Muscle of leg (tissue), 3 donors: ENCODE measurements at regions not wholly inside any gene's neighbourhood (a gene's known extent, or its start where the extent isn't known, plus 50 kb on each side); places are given as distances from the start of the nearest gene placed in this dataset.

ENCODE experiments used
- DNase-seq: peaks from one replicate; pipeline ENCODE4 v3.0.0; 2013
- H3K27ac ChIP-seq: one replicate; pipeline ENCODE4 v1.5.1; 2013; ENCODE audit warnings: mild to moderate bottlenecking, low read length, control low read depth
- H3K27me3 ChIP-seq: one replicate; pipeline ENCODE4 v1.6.1; 2013; ENCODE audit warnings: low read length; ENCODE audit not compliant: control insufficient read depth, insufficient read depth
- H3K36me3 ChIP-seq: one replicate; pipeline ENCODE4 v1.6.1; 2013; ENCODE audit warnings: low read length; ENCODE audit not compliant: control insufficient read depth, insufficient read depth
- H3K4me1 ChIP-seq: one replicate; pipeline ENCODE4 v1.6.1; 2013; ENCODE audit warnings: low read length; ENCODE audit not compliant: control insufficient read depth, insufficient read depth
- H3K4me3 ChIP-seq: one replicate; pipeline ENCODE4 v1.5.1; 2013; ENCODE audit warnings: low read length, control low read depth
- H3K9me3 ChIP-seq: replicated peaks from 2 replicates; pipeline ENCODE4 v1.6.1; 2013; ENCODE audit warnings: low read depth, low read length; ENCODE audit not compliant: control insufficient read depth
- WGBS: methylation state at CpG from one replicate; pipeline ENCODE4 v1.1.5; 2013; ENCODE audit warnings: missing lambda C conversion rate; ENCODE audit not compliant: insufficient coverage; 5-methylcytosine and 5-hydroxymethylcytosine counted together

DNA sequence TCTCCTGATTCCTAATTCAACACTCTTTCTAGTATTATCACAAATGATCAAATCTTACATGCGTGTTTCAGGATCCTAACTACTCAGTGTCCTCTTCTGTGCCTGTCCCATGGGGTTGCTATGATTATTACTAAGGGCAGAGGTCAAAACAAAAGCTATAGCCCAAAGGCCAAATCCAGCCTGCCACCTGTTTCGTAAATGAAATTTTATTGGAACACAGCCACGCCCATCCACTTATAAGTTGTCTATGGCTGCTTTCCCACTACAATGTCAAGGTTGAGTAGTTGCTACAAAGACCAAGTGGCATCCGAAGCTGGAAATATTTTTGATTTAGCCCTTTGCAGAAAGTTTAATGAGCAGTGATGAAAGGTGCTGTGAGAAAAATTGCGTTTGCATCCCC is 336.6 kb downstream of the TMEM114 start:
- no peak overlapping the region for H3K4me3 ChIP-seq
- no peaks in the 10 kb centered on the region for H3K27me3 ChIP-seq
- no peak for DNase-seq
- H3K36me3 ChIP-seq = no peaks in the 10 kb centered on the region
- no peaks in the 10 kb centered on the region for H3K4me1 ChIP-seq
- WGBS = no CpG with 5 or more reads among the region's 5 CpGs
- H3K27ac ChIP-seq = no peak overlapping the region
- H3K9me3 ChIP-seq = no peaks in the 10 kb centered on the region

DNA sequence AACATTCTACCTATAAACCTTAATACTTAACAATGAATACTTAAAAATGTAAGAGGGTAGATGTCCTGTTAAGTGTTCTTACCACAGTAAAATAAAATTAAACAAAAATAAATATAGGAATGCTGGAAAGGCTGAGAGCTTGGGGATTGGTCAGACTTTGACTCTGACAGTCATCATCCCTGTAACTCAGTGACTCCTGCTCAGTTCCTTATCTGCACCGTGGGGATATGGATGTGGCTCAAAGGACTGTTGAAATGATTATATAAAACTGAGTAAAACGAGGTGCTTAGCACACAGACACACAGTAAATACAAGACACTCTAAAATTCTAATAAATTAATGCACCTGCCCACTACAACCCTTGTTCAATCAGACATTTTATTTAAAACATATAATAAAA is 338.6 kb downstream of the TMEM114 start:
- H3K4me3 ChIP-seq = no peak overlapping the region
- H3K9me3 ChIP-seq = no peaks in the 10 kb centered on the region
- no peak for DNase-seq
- H3K27ac ChIP-seq = no peak overlapping the region
- H3K4me1 ChIP-seq = no peaks in the 10 kb centered on the region
- WGBS = no CpG with 5 or more reads among the region's 2 CpGs
- no peaks in the 10 kb centered on the region for H3K36me3 ChIP-seq
- no peaks in the 10 kb centered on the region for H3K27me3 ChIP-seq

DNA sequence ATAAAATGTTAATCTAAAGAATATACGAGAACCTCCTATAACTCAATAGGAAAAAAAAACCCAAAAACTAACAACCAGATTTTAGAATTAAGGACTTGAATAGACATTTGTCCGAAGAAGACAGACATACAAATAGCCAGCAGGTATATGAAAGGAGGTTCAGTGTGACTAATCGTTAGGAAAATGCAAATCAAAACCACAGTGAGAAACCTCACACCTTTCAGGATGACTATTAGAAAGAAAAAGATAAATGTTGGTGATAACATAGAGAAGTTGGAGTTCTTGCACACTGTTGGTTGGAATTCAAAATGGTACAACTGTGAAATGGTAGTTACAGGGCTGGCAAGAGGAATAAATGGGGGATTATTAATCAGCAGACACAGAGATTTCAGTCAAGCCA is 339.0 kb downstream of the TMEM114 start:
- no peaks in the 10 kb centered on the region for H3K4me1 ChIP-seq
- no peak overlapping the region for H3K4me3 ChIP-seq
- DNase-seq = no peak
- H3K27ac ChIP-seq = no peak overlapping the region
- H3K9me3 ChIP-seq = no peaks in the 10 kb centered on the region
- no peaks in the 10 kb centered on the region for H3K27me3 ChIP-seq
- WGBS = no CpG with 5 or more reads among the region's 3 CpGs
- H3K36me3 ChIP-seq = no peaks in the 10 kb centered on the region

DNA sequence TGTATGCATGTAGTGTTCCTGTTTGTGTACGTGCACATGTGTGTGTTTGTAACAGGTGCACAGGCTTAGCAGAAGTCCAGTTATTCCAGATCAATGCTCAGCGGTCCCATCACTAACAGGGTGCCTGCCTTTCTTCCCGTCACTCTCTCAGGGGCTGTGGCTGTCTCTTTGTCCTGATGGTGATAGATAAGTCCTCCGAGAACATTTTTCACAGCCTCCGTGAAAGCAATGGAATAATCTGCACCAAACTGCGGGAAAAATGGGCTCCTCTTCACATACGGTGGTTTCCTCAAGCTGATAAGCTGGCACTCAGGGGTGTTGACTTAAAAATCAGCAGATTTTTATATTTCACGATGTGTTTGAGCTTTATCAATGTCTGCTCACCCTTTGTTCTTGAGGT is 342.3 kb downstream of the TMEM114 start:
- Histone ChIP-seq H3K27me3 (no peaks in the 10 kb centered on the region), H3K36me3 (no peaks in the 10 kb centered on the region), H3K4me1 (no peaks in the 10 kb centered on the region), H3K9me3 (no peaks in the 10 kb centered on the region), H3K27ac (no peak overlapping the region), H3K4me3 (no peak overlapping the region)
- no peak for DNase-seq
- 51% methylated on average over 4 of the region's 8 CpGs for WGBS

DNA sequence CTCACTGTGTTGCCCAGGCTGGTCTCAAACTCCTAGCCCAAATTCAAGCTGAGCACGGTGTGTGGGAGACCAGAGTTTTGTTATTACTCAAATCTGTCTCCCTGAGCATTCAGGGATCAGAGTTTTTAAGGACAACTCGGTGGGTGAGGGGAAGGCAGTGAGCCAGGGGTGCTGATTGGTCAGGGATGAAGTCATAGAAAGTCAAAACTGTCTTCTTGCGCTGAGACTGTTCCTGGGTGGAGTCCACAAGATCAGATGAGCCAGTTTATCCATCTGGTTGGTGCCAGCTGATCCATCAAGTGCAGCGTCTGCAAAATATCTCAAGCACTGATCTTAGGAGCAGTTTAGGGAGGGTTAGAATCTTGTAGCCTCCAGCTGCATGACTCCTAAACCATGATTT is 346.3 kb downstream of the TMEM114 start:
- no peak for DNase-seq
- Histone ChIP-seq H3K4me1 (no peaks in the 10 kb centered on the region), H3K27ac (no peak overlapping the region), H3K9me3 (no peaks in the 10 kb centered on the region), H3K4me3 (no peak overlapping the region), H3K27me3 (no peaks in the 10 kb centered on the region), H3K36me3 (no peaks in the 10 kb centered on the region)
- 48% methylated on average over 4 of the region's 4 CpGs for WGBS

DNA sequence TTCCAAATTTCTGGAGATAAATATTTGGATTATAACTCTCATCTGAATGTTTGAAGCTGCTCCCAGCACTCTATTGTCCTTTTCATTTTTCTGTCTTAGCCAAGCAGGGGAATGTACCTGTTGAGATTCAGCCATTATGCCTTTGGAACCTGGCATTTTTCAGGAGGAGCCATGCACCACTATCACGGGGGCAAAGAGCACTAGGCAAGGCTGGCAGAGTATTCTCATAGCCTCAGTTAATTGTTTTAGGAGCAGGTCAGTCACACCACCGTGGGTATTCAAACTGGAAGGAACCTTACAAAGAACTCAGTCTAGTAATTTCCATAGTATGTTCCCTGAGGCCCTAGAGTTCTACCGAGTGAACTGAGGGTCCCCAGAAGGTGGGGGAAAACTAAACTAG is 348.9 kb downstream of the TMEM114 start:
- DNase-seq = no peak
- 80% methylated on average over 1 of the region's 3 CpGs for WGBS
- H3K9me3 ChIP-seq = no peaks in the 10 kb centered on the region

DNA sequence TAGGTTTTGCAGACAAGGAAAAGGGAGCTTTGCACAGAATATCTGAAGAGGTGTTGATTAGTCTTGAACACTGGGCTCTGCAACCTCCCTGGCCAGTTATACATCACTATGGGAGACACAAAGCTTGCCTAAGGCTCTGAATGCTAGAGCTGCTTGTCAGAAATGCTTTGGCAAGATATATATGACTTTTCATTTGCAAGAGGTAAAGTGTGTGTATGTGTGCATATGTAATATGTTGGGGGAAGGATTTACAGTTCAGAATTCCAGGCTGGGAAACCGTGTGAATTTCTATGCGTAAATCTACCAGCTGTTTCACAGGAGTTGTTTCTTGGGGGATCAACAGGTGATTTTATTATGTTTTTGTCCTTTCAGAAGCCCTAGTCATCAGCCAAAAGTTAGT is 350.9 kb downstream of the TMEM114 start:
- Histone ChIP-seq H3K4me3 (no peak overlapping the region), H3K36me3 (no peaks in the 10 kb centered on the region), H3K4me1 (no peaks in the 10 kb centered on the region), H3K9me3 (no peaks in the 10 kb centered on the region), H3K27me3 (no peaks in the 10 kb centered on the region), H3K27ac (no peak overlapping the region)
- WGBS = 20% methylated on average over 2 of the region's 2 CpGs
- no peak for DNase-seq

More for the DNA sequence above, 348.9 kb downstream of the TMEM114 start:
- H3K4me3 ChIP-seq = no peak overlapping the region
- no peaks in the 10 kb centered on the region for H3K36me3 ChIP-seq
- H3K27ac ChIP-seq = no peak overlapping the region
- no peaks in the 10 kb centered on the region for H3K4me1 ChIP-seq
- no peaks in the 10 kb centered on the region for H3K27me3 ChIP-seq

DNA sequence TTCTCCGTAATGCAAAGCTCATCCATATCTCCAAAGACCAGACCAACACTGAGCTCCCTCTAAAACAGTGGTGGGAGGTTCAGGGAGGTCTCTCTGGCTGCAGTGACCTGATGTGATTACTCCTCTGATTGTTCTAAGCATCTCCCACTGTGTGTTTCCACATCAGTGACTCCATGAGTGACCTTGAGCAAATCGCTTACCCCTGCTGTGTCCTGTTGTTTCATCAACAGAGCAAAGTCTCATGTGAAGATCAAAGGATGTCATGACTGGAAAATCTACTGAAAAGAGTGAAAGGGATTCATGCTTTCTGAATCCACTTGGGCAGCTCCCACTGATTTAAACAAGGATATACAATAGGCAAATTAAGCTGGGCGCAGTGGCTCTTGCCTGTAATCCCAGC is 352.9 kb downstream of the TMEM114 start:
- no CpG with 5 or more reads among the region's 3 CpGs for WGBS
- H3K4me3 ChIP-seq = no peak overlapping the region
- DNase-seq = no peak

DNA sequence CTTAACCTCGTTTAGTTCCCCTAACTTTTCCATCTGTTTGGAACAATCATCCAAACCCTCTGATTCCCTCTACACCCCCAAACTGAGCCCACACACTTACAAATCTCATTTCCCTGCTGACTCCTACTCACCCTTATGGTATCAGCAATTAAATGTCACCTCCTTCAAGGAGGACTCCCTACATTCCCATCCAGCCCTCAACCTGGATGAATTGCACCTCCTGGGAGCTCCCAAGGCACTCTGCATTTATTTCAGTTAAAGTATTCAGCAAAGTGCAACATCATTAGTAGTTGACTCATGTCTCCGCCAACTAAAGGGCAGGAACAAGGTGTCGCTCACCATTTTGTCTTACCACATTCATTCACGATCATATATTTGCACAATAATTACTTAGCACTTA is 353.5 kb downstream of the TMEM114 start:
- Histone ChIP-seq H3K4me3 (no peak overlapping the region), H3K27me3 (no peaks in the 10 kb centered on the region), H3K4me1 (no peaks in the 10 kb centered on the region), H3K36me3 (no peaks in the 10 kb centered on the region), H3K9me3 (no peaks in the 10 kb centered on the region), H3K27ac (no peak overlapping the region)
- 58% methylated on average over 1 of the region's 4 CpGs for WGBS
- DNase-seq = no peak

More for the DNA sequence above, 352.9 kb downstream of the TMEM114 start:
- no peaks in the 10 kb centered on the region for H3K9me3 ChIP-seq
- no peaks in the 10 kb centered on the region for H3K4me1 ChIP-seq
- no peak overlapping the region for H3K27ac ChIP-seq
- no peaks in the 10 kb centered on the region for H3K27me3 ChIP-seq
- H3K36me3 ChIP-seq = no peaks in the 10 kb centered on the region

DNA sequence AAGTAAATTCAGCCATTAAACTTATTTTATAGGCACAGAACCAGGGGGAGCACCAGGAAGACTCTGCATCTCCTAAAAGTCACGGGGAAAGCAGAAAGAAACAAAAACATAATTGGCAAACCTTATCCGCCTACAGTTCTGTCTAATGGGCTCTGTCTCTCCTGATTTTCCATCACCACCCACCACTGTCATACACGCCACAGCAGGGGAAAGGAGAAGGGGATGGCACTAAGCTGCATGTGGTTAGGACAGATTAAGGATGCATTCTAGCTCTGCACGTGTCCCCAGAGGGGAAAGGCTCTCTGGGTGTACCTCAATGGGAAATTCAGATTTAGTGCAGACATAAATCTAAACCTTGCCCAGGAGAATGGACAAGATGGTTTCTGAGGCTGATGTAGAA is 359.8 kb downstream of the TMEM114 start:
- no peak overlapping the region for H3K27ac ChIP-seq
- no peak for DNase-seq
- no peaks in the 10 kb centered on the region for H3K4me1 ChIP-seq
- WGBS = no CpG with 5 or more reads among the region's 4 CpGs
- H3K36me3 ChIP-seq = no peaks in the 10 kb centered on the region
- no peaks in the 10 kb centered on the region for H3K27me3 ChIP-seq
- H3K9me3 ChIP-seq = no peaks in the 10 kb centered on the region
- no peak overlapping the region for H3K4me3 ChIP-seq

DNA sequence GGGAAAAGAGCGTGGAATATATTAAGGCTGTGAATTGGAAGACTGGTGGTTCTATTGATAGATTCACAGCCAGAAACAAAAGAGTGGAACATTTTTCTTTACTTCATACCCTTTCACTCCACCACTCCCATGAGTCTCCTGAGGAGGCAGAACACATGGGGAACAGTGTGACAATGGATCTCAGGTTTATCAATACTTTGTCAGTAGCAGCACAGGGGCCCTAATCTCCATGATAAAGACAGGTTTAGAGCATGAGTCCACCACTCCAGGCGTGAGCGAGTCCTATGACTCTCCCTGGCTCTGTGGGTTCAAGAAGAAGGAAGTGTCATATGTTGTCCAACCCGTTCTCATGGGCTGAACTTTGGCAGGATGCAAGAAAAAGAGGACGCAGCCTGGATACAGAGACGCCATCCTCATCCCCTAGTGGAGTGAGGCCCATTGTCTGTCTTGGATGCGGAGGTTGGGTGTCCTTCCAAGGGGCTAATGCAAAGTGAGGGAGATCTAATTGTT is 361.2 kb downstream of the TMEM114 start:
- H3K27me3 ChIP-seq = no peaks in the 10 kb centered on the region
- H3K4me1 ChIP-seq = no peaks in the 10 kb centered on the region
- 77% methylated on average over 5 of the region's 7 CpGs for WGBS
- DNase-seq = no peak
- no peaks in the 10 kb centered on the region for H3K36me3 ChIP-seq
- H3K9me3 ChIP-seq = no peaks in the 10 kb centered on the region
- no peak overlapping the region for H3K27ac ChIP-seq
- no peak overlapping the region for H3K4me3 ChIP-seq
